ENCODE measurements at regions not wholly inside any gene's neighbourhood (a gene's known extent, or its start where the extent isn't known, plus 50 kb on each side); places are given as distances from the start of the nearest gene placed in this dataset.

GRCh38 chr16:82382521-82382920 lies 212.5 kb upstream of the MPHOSPH6 start:
- no peaks in the 10 kb centered on the region for H3K36me3 ChIP-seq (replicated peaks in 1 of 2; ENCODE audit: control insufficient read depth in 1 of 2, insufficient read depth in 2 of 2, low read length in 2 of 2)
- no peak overlapping the region for H2AFZ ChIP-seq (ENCODE audit: low read length)
- no peak overlapping the region for H3K4me3 ChIP-seq (replicated peaks in 1 of 3; ENCODE audit: insufficient read depth in 1 of 3, low read depth in 2 of 3, low read length in 3 of 3)
- no peak for ATAC-seq
- no peak overlapping the region for H3K4me2 ChIP-seq (ENCODE audit: low read depth, low read length)
- H4K20me1 ChIP-seq (ENCODE audit: insufficient read depth, low read length), result no peaks in the 10 kb centered on the region
- ChIA-PET CTCF (ENCODE audit: low intra/inter-chr PET ratio, low total read pairs) (no interaction called here), POLR2A (no interaction called here)
- no peaks in the 10 kb centered on the region for H3K4me1 ChIP-seq (ENCODE audit: insufficient read depth, low read length)
- FAIRE-seq, result no peak
- peaks cover 0 to 16% of the 10 kb centered on the region in 2 experiments; a peak in 3 of 5 replicates for H3K27me3 ChIP-seq (ENCODE audit: control insufficient read depth in 1 of 2, insufficient read depth in 2 of 2, low read length in 2 of 2)
- no TSS peak for BruUV-seq (replicated peaks)
- intact Hi-C loops (cut with micrococcal nuclease; ENCODE audit: unreplicated experiment), result no loop called here
- in situ Hi-C loops (cut with HindIII; ENCODE audit: extremely low pct_ligation_motif_present, low pct_unique_long_range_greater_than_20kb), result no loop called here
- no peak for TF ChIP-seq ZBTB33 (CRISPR knock-in tag; IDR thresholded peaks at IDR 0.05)
- no peak for TF ChIP-seq ZFP36L2 (CRISPR knock-in tag; IDR thresholded peaks at IDR 0.05)
- TF ChIP-seq MAFK (conservative IDR thresholded peaks at IDR 0.05 in 1 of 2, IDR thresholded peaks at IDR 0.05 in 1 of 2; ENCODE audit: low read length in 2 of 2), result peak; percentile 58 to 75; a peak in 3 of 4 replicates
- no peak for TF ChIP-seq ISL2 (CRISPR knock-in tag; IDR thresholded peaks at IDR 0.05)
- TF ChIP-seq ZNF44 (CRISPR knock-in tag; IDR thresholded peaks at IDR 0.05), result no peak
- peak; percentile 58 for TF ChIP-seq MAFF (IDR thresholded peaks at IDR 0.05; ENCODE audit: low read depth, low read length)
- no peak for TF ChIP-seq ZNF296 (CRISPR knock-in tag; conservative IDR thresholded peaks at IDR 0.05)
- no peak for TF ChIP-seq KLF15 (CRISPR knock-in tag; IDR thresholded peaks at IDR 0.05; ENCODE audit: borderline replicate concordance)
- TF ChIP-seq TRIM22 (IDR thresholded peaks at IDR 0.05), result no peak
- no peak for TF ChIP-seq ZNF619 (CRISPR knock-in tag; IDR thresholded peaks at IDR 0.05)
- TF ChIP-seq FOXJ3 (CRISPR knock-in tag; IDR thresholded peaks at IDR 0.05; ENCODE audit: borderline replicate concordance), result no peak
- no peak for TF ChIP-seq ZNF318 (CRISPR knock-in tag; IDR thresholded peaks at IDR 0.05)
- TF ChIP-seq IKZF4 (CRISPR knock-in tag; IDR thresholded peaks at IDR 0.05; ENCODE audit: borderline replicate concordance, low read depth, not compliant biosample characterization), result no peak
- no peak for TF ChIP-seq ZSCAN31 (CRISPR knock-in tag; IDR thresholded peaks at IDR 0.05; ENCODE audit: low read depth)
- no peak for TF ChIP-seq ZNF30 (CRISPR knock-in tag; IDR thresholded peaks at IDR 0.05)
- 2% methylated on average over 4 of the region's 4 CpGs for WGBS (ENCODE audit: low lambda C conversion rate)
- DNase-seq (ENCODE audit: low spot score), result no peak
- no peak overlapping the region for H3K9ac ChIP-seq (ENCODE audit: insufficient read depth, low read depth, low read length)
- H3K27ac ChIP-seq (ENCODE audit: extremely low read length, insufficient read depth, low read length), result no peak overlapping the region
- H3K79me2 ChIP-seq (ENCODE audit: insufficient read depth, low read length), result no peaks in the 10 kb centered on the region
- no peaks in the 10 kb centered on the region for H3K9me3 ChIP-seq (ENCODE audit: low read length)
